Bronchial epithelial cell (primary cell): ENCODE measurements at regions not wholly inside any gene's neighbourhood (a gene's known extent, or its start where the extent isn't known, plus 50 kb on each side); places are given as distances from the start of the nearest gene placed in this dataset.

Experiments
- DNase-seq: peaks from one replicate; pipeline ENCODE4 v3.0.0-alpha.2; 2010; ENCODE audit warnings: low read depth
- FAIRE-seq: peaks from 2 replicates; lab custom pipeline; 2011; peaks lifted over from hg19 to GRCh38; lab: Jason Lieb, UNC
- H3K27me3 ChIP-seq: 2 replicates; pipeline ENCODE4 v1.5.1; 2011; ENCODE audit warnings: low read length; ENCODE audit not compliant: control insufficient read depth, insufficient read depth
- H3K36me3 ChIP-seq: 2 replicates; pipeline ENCODE4 v1.5.1; 2011; ENCODE audit warnings: low read length; ENCODE audit not compliant: control insufficient read depth, insufficient read depth
- H3K4me3 ChIP-seq: 2 replicates; pipeline ENCODE4 v1.5.1; 2011; ENCODE audit warnings: mild to moderate bottlenecking, low read depth, low read length, control low read depth
- CTCF ChIP-seq: IDR thresholded peaks from 2 replicates; pipeline ENCODE4 v1.5.1; 2011; ENCODE audit warnings: mild to moderate bottlenecking, moderate library complexity, low read length, control low read depth, inconsistent platforms; ENCODE audit not compliant: insufficient read depth, severe bottlenecking

DNA sequence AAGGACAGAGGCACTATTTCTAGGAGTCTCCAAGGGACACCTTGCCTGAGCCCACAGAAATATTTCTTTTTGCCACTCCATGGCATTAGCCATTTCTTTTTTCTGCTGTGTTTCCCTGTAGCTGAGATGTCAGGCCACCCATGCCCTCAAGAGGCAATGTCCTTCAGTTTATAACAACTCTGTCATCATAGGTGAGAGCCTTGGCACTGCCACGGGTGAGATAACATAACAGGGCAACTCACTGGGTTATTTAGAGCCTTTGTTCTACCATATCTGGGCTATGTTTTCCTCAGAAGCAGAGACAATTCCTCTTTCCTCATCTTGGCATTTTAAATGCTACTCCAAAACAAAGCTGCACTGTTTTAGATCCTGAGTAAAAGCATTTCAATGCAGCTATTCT, 99.9 kb upstream of the MAOA start:
- H3K27me3 ChIP-seq = no peaks in the 10 kb centered on the region
- no peak for DNase-seq

GRCh38 chrX:43557792-43558191, 98.3 kb upstream of the MAOA start:
- H3K36me3 ChIP-seq = no peaks in the 10 kb centered on the region
- TF ChIP-seq CTCF = peak; percentile 46
- DNase-seq (peak; percentile 50), FAIRE-seq (no peak)
- no peaks in the 10 kb centered on the region for H3K27me3 ChIP-seq
- H3K4me3 ChIP-seq = no peak overlapping the region

More for the DNA sequence above, 99.9 kb upstream of the MAOA start:
- no peak for FAIRE-seq
- Histone ChIP-seq H3K4me3 (no peak overlapping the region), H3K36me3 (no peaks in the 10 kb centered on the region)
- no peak for TF ChIP-seq CTCF

GRCh38 chrX:43559644-43560043, 96.5 kb upstream of the MAOA start:
- H3K36me3 ChIP-seq = no peaks in the 10 kb centered on the region
- no peak overlapping the region for H3K4me3 ChIP-seq
- DNase-seq (peak; percentile 42), FAIRE-seq (no peak)
- TF ChIP-seq CTCF = peak; percentile 67
- no peaks in the 10 kb centered on the region for H3K27me3 ChIP-seq

GRCh38 chrX:43560247-43560946, 95.7 kb upstream of the MAOA start:
- Histone ChIP-seq H3K4me3 (no peak overlapping the region), H3K27me3 (no peaks in the 10 kb centered on the region), H3K36me3 (no peaks in the 10 kb centered on the region)
- peak; percentile 34 for DNase-seq
- peak; percentile 18 for FAIRE-seq
- TF ChIP-seq CTCF = no peak

DNA sequence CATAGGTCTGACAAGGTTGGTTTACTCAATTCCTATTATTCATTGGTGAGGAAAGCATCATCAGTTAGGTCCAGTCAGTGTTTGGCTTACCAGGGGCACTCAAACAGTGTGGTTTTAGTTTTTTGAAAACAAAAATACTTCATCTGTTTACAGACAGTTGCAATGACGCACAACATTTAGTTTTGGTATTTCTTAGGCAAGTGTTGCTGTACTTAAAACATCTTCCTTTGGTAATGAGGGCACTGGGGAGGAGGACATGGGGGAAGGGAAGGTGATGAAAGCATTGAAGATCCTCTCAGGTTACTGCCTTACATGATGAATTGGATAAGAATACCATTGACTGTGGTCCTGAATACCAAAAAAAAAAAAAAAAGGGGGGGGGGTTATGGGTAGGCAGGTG, 93.7 kb upstream of the MAOA start:
- TF ChIP-seq CTCF = no peak

DNA sequence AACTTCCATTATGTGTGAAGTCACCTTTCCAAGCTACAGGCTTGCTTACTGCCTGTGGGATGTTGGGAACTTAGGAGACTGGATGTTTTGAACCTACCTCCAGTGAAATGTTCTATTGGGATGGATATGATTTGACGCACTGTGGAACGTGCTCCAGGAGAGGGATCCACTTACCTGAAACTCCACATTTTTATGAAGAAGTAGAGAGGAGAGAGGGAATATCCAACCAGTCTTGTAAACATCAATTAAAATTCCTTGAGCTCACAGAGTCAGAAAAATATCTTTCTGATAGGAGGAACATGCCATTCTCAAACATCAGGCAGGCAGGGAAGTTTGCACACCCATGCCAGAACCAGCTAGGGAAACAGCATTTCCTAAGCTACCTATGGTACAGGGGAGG, 91.1 kb upstream of the MAOA start:
- Histone ChIP-seq H3K27me3 (no peaks in the 10 kb centered on the region), H3K4me3 (no peak overlapping the region), H3K36me3 (no peaks in the 10 kb centered on the region)
- DNase-seq = no peak
- no peak for FAIRE-seq
- peak; percentile 8 for TF ChIP-seq CTCF

More for the DNA sequence above, 93.7 kb upstream of the MAOA start:
- Histone ChIP-seq H3K36me3 (no peaks in the 10 kb centered on the region), H3K27me3 (no peaks in the 10 kb centered on the region), H3K4me3 (no peak overlapping the region)
- no peak for FAIRE-seq
- DNase-seq = no peak
